K562 (cell line): ENCODE measurements at regions not wholly inside any gene's neighbourhood (a gene's known extent, or its start where the extent isn't known, plus 50 kb on each side); places are given as distances from the start of the nearest gene placed in this dataset.

Source experiments
- ATAC-seq: fragments of 200-7000 bp; cut with Tn5 transposase; 3 replicates; pipeline ENCODE4 v1.9.1; 2020; ENCODE audit warnings: moderate library complexity
- BruUV-seq: library from RNA; stranded (reverse); fragments of 400-500 nt; replicated peaks from 2 replicates; lab custom pipeline; 2021; lab: Mats Ljungman, UMichigan
- CTCF ChIA-PET: fragments of 300-600 bp; formaldehyde crosslinking; extraction: SDS; loops from one replicate; lab custom pipeline; 2021; ENCODE audit warnings: low intra/inter-chr PET ratio; lab: Yijun Ruan, JAX
- POLR2A ChIA-PET: fragments of 300-600, 350-650 bp; sonication (Branson Sonifier 250); formaldehyde crosslinking; extraction: SDS; loops from one replicate; lab custom pipeline; 2021; ENCODE audit warnings: antibody characterized with exemption, inconsistent platforms; lab: Yijun Ruan, JAX
- DNase-seq, 4 experiments: peaks; one replicate each; pipeline versions ENCODE4 v3.0.0 to v3.0.0-alpha.2; 2011 to 2018; ENCODE audit warnings: low spot score in 3 of 4, mixed read lengths in 3 of 4; ENCODE audit errors: extremely low read depth in 1 of 4
- FAIRE-seq: peaks from 2 replicates; lab custom pipeline; 2011; peaks lifted over from hg19 to GRCh38; lab: Jason Lieb, UNC
- H2AFZ ChIP-seq: 2 replicates; pipeline ENCODE4 v1.6.0; 2011; ENCODE audit warnings: low read depth, low read length, control low read depth, inconsistent platforms
- H3K27ac ChIP-seq: fragments of 200-600 bp; 3 replicates; pipeline ENCODE4 v1.8.0; 2011; ENCODE audit warnings: low read depth, mild to moderate bottlenecking, control low read depth, inconsistent platforms, low read length, moderate library complexity, mixed read lengths; ENCODE audit errors: extremely low read depth
- H3K27me3 ChIP-seq, 2 experiments: fragments of 300-600 bp in 1 of 2; 2 replicates in 1 of 2; 3 replicates in 1 of 2; pipeline versions ENCODE4 v1.6.0 to v1.8.0; 2011; ENCODE audit warnings: inconsistent platforms in 2 of 2, low read length in 2 of 2, mild to moderate bottlenecking in 1 of 2, mixed read lengths in 1 of 2, moderate library complexity in 1 of 2; ENCODE audit not compliant: control insufficient read depth in 2 of 2, insufficient read depth in 2 of 2
- H3K36me3 ChIP-seq: fragments of 300-600 bp; 3 replicates; pipeline ENCODE4 v1.8.0; 2011; ENCODE audit warnings: mild to moderate bottlenecking, low read length, inconsistent platforms; ENCODE audit not compliant: control insufficient read depth, insufficient read depth
- H3K4me1 ChIP-seq, 2 experiments: fragments of 200-600 bp in 1 of 2; replicated peaks in 1 of 2; 2 replicates in 1 of 2; 3 replicates in 1 of 2; pipeline versions ENCODE4 v1.5.1 to v1.8.0; 2011; ENCODE audit warnings: inconsistent platforms in 2 of 2, low read length in 2 of 2, mild to moderate bottlenecking in 1 of 2, mixed read lengths in 1 of 2, moderate library complexity in 1 of 2; ENCODE audit not compliant: control insufficient read depth in 2 of 2, insufficient read depth in 2 of 2
- H3K4me2 ChIP-seq: 2 replicates; pipeline ENCODE4 v1.6.1; 2011; ENCODE audit warnings: low read length, control low read depth, inconsistent platforms, mixed read lengths; ENCODE audit not compliant: insufficient read depth
- H3K4me3 ChIP-seq: fragments of 200-600 bp; sonication (generic), shearing (Covaris generic); 2 replicates; pipeline ENCODE4 v1.5.1; 2016; ENCODE audit warnings: control low read depth, inconsistent platforms
- H3K79me2 ChIP-seq: fragments of 200-600 bp; 3 replicates; pipeline ENCODE4 v1.8.0; 2011; ENCODE audit warnings: low read length, inconsistent platforms; ENCODE audit not compliant: control insufficient read depth, insufficient read depth
- H3K9ac ChIP-seq, 2 experiments: 2 replicates each; pipeline versions ENCODE4 v1.6.0 to v1.6.1; 2011; ENCODE audit warnings: low read depth in 2 of 2, low read length in 2 of 2, control low read depth in 1 of 2, inconsistent platforms in 1 of 2, mild to moderate bottlenecking in 1 of 2, mixed read lengths in 1 of 2; ENCODE audit not compliant: insufficient read depth in 1 of 2
- H3K9me1 ChIP-seq: one replicate; pipeline ENCODE4 v1.6.0; 2011; ENCODE audit warnings: inconsistent platforms, mild to moderate bottlenecking, low read length, moderate library complexity; ENCODE audit not compliant: control insufficient read depth, insufficient read depth
- H3K9me3 ChIP-seq: replicated peaks from 2 replicates; pipeline ENCODE4 v1.5.1; 2011; ENCODE audit warnings: low read depth, low read length, inconsistent platforms; ENCODE audit not compliant: control insufficient read depth, insufficient read depth
- H4K20me1 ChIP-seq: replicated peaks from 2 replicates; pipeline ENCODE4 v1.6.1; 2011; ENCODE audit warnings: low read length, inconsistent platforms, mixed read lengths; ENCODE audit not compliant: control insufficient read depth, insufficient read depth
- CBX8 ChIP-seq: fragments of 200-600 bp; sonication (generic); IDR thresholded peaks from 2 replicates; pipeline ENCODE4 v1.6.1; 2012; ENCODE audit warnings: borderline replicate concordance, mixed run types, low read depth, mild to moderate bottlenecking, moderate library complexity, mixed read lengths, low read length, control low read depth, inconsistent platforms; ENCODE audit not compliant: poor library complexity, severe bottlenecking; ENCODE audit errors: extremely low read depth
- CREM ChIP-seq: IDR thresholded peaks from 2 replicates; pipeline ENCODE4 v1.6.1; 2014; ENCODE audit warnings: antibody characterized with exemption, low read depth
- E2F6 ChIP-seq, 2 experiments: IDR thresholded peaks; 2 replicates each; pipeline ENCODE4 v1.6.1; 2011; ENCODE audit warnings: borderline replicate concordance in 1 of 2, control low read depth in 1 of 2, low read depth in 1 of 2, low read length in 1 of 2, mild to moderate bottlenecking in 1 of 2, mixed read lengths in 1 of 2, moderate library complexity in 1 of 2; ENCODE audit not compliant: insufficient read depth in 1 of 2, insufficient read length in 1 of 2, poor library complexity in 1 of 2, severe bottlenecking in 1 of 2; ENCODE audit errors: extremely low read depth in 1 of 2
- FOXP4 ChIP-seq: sonication (generic); formaldehyde crosslinking; IDR thresholded peaks from 2 replicates; pipeline ENCODE4 v1.8.0; 2022; ENCODE audit warnings: mild to moderate bottlenecking, missing genetic modification reagents, borderline replicate concordance
- HDAC2 ChIP-seq: fragments of 450-650 bp; IDR thresholded peaks from 2 replicates; pipeline ENCODE4 v1.6.1; 2016; ENCODE audit warnings: mild to moderate bottlenecking
- HNRNPLL ChIP-seq: fragments of 200-400 bp; formaldehyde crosslinking; IDR thresholded peaks from 2 replicates; pipeline ENCODE4 v1.6.1; 2017; ENCODE audit warnings: low read length, low read depth, mild to moderate bottlenecking; ENCODE audit not compliant: poor library complexity, severe bottlenecking
- JUNB ChIP-seq: fragments of 450-650 bp; formaldehyde crosslinking; conservative IDR thresholded peaks from 2 replicates; pipeline ENCODE4 v1.4.0; 2020; ENCODE audit warnings: mild to moderate bottlenecking
- NCOA1 ChIP-seq: fragments of 450-650 bp; IDR thresholded peaks from 2 replicates; pipeline ENCODE4 v1.6.1; 2016; ENCODE audit warnings: low read depth
- NR3C1 ChIP-seq: sonication (generic); formaldehyde crosslinking; IDR thresholded peaks from 2 replicates; pipeline ENCODE4 v1.8.1; 2022; ENCODE audit warnings: missing genetic modification reagents
- POLR2B ChIP-seq: fragments of 450-650 bp; IDR thresholded peaks from 2 replicates; pipeline ENCODE4 v1.6.1; 2018; ENCODE audit warnings: low read depth; ENCODE audit not compliant: partially characterized antibody
- PTRF ChIP-seq: fragments of 450-650 bp; IDR thresholded peaks from 2 replicates; pipeline ENCODE4 v1.6.1; 2016; ENCODE audit warnings: mild to moderate bottlenecking, missing genetic modification characterization, missing compliant biosample characterization
- TCFL5 ChIP-seq: fragments of 250-450 bp; sonication (Bioruptor Pico); conservative IDR thresholded peaks from 2 replicates; pipeline ENCODE4 v1.6.1; 2021; ENCODE audit warnings: mild to moderate bottlenecking, moderate library complexity, matching md5 sums
- TFAM ChIP-seq: fragments of 250-450 bp; sonication (Bioruptor Pico); conservative IDR thresholded peaks from 2 replicates; pipeline ENCODE4 v1.5.0; 2021; ENCODE audit warnings: mild to moderate bottlenecking, moderate library complexity
- TRIM24 ChIP-seq, 2 experiments: fragments of 450-650 bp; IDR thresholded peaks; 2 replicates each; pipeline ENCODE4 v1.6.1; 2016
- ZKSCAN1 ChIP-seq: fragments of 150-350 bp; IDR thresholded peaks from 2 replicates; pipeline ENCODE4 v1.6.1; 2016; ENCODE audit warnings: low read depth, low read length
- ZNF511 ChIP-seq: sonication (generic); formaldehyde crosslinking; IDR thresholded peaks from 2 replicates; pipeline ENCODE4 v1.8.0; 2022; ENCODE audit warnings: mild to moderate bottlenecking, missing genetic modification reagents
- WGBS: fragments of 100-300 bp; shearing (Covaris generic); methylation state at CpG from one replicate; pipeline ENCODE4 v1.1.6; 2016; ENCODE audit warnings: low coverage, mixed read lengths; ENCODE audit not compliant: insufficient coverage; ENCODE audit errors: missing lambda C conversion rate; 5-methylcytosine and 5-hydroxymethylcytosine counted together
- in situ Hi-C: fragments of 300-500 bp; cut with MboI; formaldehyde crosslinking; loops from 4 replicates; pipeline ENCODE4 v1.15.0; 2018; ENCODE audit warnings: inconsistent platforms, mixed read lengths
- intact Hi-C: fragments of 100-400 bp; cut with micrococcal nuclease; formaldehyde crosslinking; loops from 2 replicates; pipeline ENCODE4 v1.14.2; 2022

- TF ChIP-seq CREM, result no peak
- no peak for TF ChIP-seq POLR2B
- TF ChIP-seq TFAM (CRISPR knock-in tag), result no peak
- TF ChIP-seq HDAC2, result no peak
- TF ChIP-seq TCFL5 (CRISPR knock-in tag), result no peak
- no peak for TF ChIP-seq HNRNPLL
- TF ChIP-seq JUNB, result no peak
- TF ChIP-seq PTRF (tag), result no peak
- no peak for TF ChIP-seq ZNF511 (CRISPR knock-in tag)
- TF ChIP-seq CBX8, result no peak
- TF ChIP-seq NCOA1, result no peak
- TF ChIP-seq E2F6 (IDR thresholded peaks at IDR 0.05; ENCODE audit: borderline replicate concordance in 1 of 2, extremely low read depth in 1 of 2, insufficient read depth in 1 of 2, insufficient read length in 1 of 2, low read depth in 1 of 2, low read length in 1 of 2, poor library complexity in 1 of 2, severe bottlenecking in 1 of 2), result no peak
- no peak for TF ChIP-seq ZKSCAN1
- no peak for TF ChIP-seq FOXP4
- TF ChIP-seq TRIM24 (IDR thresholded peaks at IDR 0.05), result no peak
- no peak for TF ChIP-seq NR3C1 (CRISPR knock-in tag)
- Histone ChIP-seq H4K20me1 (no peaks in the 10 kb centered on the region), H3K9me1 (no peaks in the 10 kb centered on the region), H3K9ac (no peak overlapping the region), H2AFZ (no peak overlapping the region), H3K27ac (no peak overlapping the region), H3K4me1 (no peaks in the 10 kb centered on the region), H3K4me3 (no peak overlapping the region), H3K79me2 (no peaks in the 10 kb centered on the region), H3K4me2 (no peak overlapping the region), H3K9me3 (no peaks in the 10 kb centered on the region), H3K27me3 (no peaks in the 10 kb centered on the region), H3K36me3 (no peaks in the 10 kb centered on the region)
- intact Hi-C loops (no loop called here), in situ Hi-C loops (no loop called here)
- POLR2A ChIA-PET, result no interaction called here
- WGBS, result 0% methylated on average over 3 of the region's 3 CpGs
- BruUV-seq, result no TSS peak
- no peak for DNase-seq
- no peak for ATAC-seq
- FAIRE-seq, result no peak
- CTCF ChIA-PET, result no interaction called here
Observed at GRCh38 chr14:40004871-40005500, 572.8 kb upstream of the FBXO33 start.
